GM21528 (cell line): ENCODE measurements at regions not wholly inside any gene's neighbourhood (a gene's known extent, or its start where the extent isn't known, plus 50 kb on each side); places are given as distances from the start of the nearest gene placed in this dataset.
"Not testable (repeated sequence)": the region's sequence is repeated elsewhere in the genome, so short reads cannot be mapped to it uniquely, and the experiment has no call there.

Source experiments
- ATAC-seq: cut with Tn5 transposase; IDR thresholded peaks from one replicate; pipeline ENCODE4 v1.9.1; 2021; ENCODE audit warnings: mild to moderate bottlenecking, moderate library complexity; ENCODE audit not compliant: unreplicated experiment, low FRiP score

DNA sequence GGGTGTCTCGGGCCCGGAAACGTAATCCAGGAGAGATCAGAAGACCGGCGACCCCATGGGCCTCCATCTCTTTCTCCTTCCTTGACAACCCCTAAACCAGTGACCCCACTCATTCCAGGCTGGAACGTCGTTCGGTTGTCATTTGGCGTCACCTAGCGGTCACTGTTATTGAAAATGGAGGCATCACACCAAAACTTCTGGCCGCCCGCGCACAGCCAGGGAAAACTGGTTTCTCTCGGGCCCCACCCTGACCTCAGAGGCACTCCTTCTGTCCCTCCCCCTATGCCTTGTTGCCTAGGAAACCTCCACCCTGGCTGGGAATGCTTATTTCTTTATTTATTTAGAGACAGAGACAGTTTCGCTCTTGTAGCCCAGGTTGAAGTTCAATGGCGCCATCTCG, 2327.3 kb upstream of the TPTE start:
- peak; percentile 81 for ATAC-seq

DNA sequence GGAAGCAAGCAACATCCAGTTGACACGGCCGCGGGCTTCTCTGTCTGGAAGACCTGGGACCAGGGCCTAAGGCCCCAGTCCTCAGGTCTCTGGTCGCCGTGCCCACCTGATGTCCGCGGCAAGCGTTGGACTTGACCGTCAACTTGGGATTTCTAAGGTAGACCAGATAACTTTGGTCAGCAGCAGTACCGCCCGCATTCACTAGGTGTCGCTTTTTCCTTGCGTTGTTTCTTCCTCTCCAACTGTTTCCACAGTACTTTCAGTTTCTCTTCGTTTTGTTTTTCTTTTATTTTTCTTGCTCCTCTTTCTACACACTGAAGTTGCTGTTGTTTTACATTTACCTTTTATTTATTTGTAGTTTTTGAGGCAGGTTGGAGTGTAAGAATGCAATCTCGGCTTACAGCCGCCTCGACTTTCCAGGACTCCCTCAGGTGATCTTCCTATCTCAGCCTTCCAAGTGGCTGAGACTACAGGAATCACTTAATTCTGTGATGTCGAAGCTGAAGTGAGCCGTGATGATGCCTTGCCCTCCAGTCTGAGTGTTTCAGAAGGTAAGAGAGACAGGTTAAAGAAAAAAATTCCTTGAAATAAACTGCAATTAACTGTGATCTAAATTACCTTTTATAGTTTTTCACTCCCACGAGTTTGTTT, 2323.9 kb upstream of the TPTE start:
- peak; percentile 58 for ATAC-seq

DNA sequence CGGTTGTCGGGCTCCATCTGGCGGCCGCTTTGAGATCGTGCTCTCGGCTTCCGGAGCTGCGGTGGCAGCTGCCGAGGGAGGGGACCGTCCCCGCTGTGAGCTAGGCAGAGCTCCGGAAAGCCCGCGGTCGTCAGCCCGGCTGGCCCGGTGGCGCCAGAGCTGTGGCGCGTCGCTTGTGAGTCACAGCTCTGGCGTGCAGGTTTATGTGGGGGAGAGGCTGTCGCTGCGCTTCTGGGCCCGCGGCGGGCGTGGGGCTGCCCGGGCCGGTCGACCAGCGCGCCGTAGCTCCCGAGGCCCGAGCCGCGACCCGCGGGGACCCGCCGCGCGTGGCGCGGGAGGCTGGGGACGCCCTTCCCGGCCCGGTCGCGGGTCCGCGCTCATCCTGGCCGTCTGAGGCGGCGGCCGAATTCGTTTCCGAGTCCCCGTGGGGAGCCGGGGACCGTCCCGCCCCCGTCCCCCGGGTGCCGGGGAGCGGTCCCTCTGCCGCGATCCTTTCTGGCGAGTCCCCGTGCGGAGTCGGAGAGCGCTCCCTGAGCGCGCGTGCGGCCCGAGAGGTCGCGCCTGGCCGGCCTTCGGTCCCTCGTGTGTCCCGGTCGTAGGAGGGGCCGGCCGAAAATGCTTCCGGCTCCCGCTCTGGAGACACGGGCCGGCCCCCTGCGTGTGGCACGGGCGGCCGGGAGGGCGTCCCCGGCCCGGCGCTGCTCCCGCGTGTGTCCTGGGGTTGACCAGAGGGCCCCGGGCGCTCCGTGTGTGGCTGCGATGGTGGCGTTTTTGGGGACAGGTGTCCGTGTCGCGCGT, 2316.1 kb upstream of the TPTE start:
- ATAC-seq, result not testable (repeated sequence)

DNA sequence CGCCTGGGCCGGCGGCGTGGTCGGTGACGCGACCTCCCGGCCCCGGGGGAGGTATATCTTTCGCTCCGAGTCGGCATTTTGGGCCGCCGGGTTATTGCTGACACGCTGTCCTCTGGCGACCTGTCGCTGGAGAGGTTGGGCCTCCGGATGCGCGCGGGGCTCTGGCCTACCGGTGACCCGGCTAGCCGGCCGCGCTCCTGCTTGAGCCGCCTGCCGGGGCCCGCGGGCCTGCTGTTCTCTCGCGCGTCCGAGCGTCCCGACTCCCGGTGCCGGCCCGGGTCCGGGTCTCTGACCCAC, 2315.5 kb upstream of the TPTE start:
- not testable (repeated sequence) for ATAC-seq

DNA sequence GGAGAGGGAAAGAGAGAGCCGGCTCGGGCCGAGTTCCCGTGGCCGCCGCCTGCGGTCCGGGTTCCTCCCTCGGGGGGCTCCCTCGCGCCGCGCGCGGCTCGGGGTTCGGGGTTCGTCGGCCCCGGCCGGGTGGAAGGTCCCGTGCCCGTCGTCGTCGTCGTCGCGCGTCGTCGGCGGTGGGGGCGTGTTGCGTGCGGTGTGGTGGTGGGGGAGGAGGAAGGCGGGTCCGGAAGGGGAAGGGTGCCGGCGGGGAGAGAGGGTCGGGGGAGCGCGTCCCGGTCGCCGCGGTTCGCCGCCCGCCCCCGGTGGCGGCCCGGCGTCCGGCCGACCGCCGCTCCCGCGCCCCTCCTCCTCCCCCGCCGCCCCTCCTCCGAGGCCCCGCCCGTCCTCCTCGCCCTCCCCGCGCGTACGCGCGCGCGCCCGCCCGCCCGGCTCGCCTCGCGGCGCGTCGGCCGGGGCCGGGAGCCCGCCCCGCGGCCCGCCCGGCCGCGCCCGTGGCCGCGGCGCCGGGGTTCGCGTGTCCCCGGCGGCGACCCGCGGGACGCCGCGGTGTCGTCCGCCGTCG, 2308.3 kb upstream of the TPTE start:
- ATAC-seq, result peak; percentile 56

DNA sequence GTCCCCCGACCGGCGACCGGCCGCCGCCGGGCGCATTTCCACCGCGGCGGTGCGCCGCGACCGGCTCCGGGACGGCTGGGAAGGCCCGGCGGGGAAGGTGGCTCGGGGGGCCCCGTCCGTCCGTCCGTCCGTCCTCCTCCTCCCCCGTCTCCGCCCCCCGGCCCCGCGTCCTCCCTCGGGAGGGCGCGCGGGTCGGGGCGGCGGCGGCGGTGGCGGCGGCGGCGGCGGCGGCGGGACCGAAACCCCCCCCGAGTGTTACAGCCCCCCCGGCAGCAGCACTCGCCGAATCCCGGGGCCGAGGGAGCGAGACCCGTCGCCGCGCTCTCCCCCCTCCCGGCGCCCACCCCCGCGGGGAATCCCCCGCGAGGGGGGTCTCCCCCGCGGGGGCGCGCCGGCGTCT, 2306.8 kb upstream of the TPTE start:
- ATAC-seq, result not testable (repeated sequence)

DNA sequence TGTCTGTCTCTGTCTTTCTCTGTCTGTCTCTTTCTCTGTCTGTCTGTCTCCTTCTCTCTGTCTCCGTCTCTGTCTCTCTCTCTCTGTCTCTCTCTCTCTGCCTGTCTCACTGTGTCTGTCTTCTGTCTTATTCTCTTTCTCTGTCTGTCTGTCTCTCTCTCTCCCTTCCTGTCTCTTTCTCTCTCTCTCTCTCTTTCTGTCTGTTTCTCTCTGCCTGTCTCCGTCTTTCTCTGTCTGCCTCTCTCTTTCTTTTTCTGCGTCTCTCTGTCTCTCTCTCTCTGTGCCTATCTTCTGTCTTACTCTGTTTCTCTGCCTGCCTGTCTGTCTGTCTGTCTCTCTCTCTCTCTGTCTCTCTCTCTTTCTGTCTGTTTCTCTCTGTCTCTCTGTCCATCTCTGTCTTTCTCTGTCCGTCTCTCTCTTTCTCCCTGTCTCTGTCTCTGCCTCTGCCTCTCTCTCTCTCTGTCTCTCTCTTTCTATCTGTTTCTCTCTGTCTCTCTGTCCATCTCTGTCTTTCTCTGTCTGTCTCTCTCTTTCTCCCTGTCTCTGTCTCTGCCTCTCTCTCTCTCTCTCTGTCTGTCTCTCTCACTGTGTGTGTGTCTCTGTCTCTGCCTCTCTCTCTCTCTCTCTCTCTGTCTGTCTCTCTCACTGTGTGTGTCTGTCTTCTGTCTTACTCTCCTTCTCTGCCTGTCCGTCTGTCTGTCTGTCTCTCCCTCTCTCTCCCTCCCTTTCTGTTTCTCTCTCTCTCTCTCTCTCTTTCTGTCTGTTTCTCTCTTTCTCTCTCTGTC, 2291.8 kb upstream of the TPTE start:
- ATAC-seq, result peak; percentile 32

DNA sequence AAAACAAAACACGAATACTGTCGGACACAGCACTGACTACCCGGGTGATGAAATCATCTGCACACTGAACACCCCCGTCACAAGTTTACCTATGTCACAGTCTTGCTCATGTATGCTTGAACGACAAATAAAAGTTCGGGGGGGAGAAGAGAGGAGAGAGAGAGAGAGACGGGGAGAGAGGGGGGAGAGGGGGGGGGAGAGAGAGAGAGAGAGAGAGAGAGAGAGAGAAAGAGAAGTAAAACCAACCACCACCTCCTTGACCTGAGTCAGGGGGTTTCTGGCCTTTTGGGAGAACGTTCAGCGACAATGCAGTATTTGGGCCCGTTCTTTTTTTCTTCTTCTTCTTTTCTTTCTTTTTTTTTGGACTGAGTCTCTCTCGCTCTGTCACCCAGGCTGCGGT, 2290.1 kb upstream of the TPTE start:
- ATAC-seq, result not testable (repeated sequence)

DNA sequence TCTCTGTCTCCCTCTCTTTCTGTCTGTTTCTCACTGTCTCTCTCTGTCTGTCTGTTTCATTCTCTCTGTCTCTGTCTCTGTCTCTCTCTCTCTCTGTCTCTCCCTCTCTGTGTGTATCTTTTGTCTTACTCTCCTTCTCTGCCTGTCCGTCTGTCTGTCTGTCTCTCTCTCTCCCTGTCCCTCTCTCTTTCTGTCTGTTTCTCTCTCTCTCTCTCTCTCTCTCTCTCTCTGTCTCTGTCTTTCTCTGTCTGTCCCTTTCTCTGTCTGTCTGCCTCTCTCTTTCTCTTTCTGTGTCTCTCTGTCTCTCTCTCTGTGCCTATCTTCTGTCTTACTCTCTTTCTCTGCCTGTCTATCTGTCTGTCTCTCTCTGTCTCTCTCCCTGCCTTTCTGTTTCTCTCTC, 2288.4 kb upstream of the TPTE start:
- ATAC-seq, result not testable (repeated sequence)

DNA sequence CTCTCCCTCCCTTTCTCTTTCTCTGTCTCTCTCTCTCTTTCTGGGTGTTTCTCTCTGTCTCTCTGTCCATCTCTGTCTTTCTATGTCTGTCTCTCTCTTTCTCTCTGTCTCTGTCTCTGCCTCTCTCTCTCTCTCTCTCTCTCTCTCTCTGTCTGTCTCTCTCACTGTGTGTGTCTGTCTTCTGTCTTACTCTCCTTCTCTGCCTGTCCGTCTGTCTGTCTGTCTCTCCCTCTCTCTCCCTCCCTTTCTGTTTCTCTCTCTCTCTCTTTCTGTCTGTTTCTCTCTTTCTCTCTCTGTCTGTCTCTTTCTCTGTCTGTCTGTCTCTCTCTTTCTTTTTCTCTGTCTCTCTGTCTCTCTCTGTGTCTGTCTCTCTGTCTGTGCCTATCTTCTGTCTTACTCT, 2287.3 kb upstream of the TPTE start:
- ATAC-seq, result not testable (repeated sequence)

DNA sequence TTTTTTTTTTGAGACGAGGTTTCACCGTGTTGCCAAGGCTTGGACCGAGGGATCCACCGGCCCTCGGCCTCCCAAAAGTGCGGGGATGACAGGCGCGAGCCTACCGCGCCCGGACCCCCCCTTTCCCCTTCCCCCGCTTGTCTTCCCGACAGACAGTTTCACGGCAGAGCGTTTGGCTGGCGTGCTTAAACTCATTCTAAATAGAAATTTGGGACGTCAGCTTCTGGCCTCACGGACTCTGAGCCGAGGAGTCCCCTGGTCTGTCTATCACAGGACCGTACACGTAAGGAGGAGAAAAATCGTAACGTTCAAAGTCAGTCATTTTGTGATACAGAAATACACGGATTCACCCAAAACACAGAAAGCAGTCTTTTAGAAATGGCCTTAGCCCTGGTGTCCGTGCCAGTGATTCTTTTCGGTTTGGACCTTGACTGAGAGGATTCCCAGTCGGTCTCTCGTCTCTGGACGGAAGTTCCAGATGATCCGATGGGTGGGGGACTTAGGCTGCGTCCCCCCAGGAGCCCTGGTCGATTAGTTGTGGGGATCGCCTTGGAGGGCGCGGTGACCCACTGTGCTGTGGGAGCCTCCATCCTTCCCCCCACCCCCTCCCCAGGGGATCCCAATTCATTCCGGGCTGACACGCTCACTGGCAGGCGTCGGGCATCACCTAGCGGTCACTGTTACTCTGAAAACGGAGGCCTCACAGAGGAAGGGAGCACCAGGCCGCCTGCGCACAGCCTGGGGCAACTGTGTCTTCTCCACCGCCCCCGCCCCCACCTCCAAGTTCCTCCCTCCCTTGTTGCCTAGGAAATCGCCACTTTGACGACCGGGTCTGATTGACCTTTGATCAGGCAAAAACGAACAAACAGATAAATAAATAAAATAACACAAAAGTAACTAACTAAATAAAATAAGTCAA, 2276.4 kb upstream of the TPTE start:
- peak; percentile 55 for ATAC-seq

DNA sequence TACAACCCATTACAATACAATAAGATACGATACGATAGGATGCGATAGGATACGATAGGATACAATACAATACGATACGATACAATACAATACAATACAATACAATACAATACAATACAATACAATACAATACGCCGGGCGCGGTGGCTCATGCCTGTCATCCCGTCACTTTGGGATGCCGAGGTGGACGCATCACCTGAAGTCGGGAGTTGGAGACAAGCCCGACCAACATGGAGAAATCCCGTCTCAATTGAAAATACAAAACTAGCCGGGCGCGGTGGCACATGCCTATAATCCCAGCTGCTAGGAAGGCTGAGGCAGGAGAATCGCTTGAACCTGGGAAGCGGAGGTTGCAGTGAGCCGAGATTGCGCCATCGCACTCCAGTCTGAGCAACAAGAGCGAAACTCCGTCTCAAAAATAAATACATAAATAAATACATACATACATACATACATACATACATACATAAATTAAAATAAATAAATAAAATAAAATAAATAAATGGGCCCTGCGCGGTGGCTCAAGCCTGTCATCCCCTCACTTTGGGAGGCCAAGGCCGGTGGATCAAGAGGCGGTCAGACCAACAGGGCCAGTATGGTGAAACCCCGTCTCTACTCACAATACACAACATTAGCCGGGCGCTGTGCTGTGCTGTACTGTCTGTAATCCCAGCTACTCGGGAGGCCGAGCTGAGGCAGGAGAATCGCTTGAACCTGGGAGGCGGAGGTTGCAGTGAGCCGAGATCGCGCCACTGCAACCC, 2275.6 kb upstream of the TPTE start:
- ATAC-seq, result peak; percentile 85

DNA sequence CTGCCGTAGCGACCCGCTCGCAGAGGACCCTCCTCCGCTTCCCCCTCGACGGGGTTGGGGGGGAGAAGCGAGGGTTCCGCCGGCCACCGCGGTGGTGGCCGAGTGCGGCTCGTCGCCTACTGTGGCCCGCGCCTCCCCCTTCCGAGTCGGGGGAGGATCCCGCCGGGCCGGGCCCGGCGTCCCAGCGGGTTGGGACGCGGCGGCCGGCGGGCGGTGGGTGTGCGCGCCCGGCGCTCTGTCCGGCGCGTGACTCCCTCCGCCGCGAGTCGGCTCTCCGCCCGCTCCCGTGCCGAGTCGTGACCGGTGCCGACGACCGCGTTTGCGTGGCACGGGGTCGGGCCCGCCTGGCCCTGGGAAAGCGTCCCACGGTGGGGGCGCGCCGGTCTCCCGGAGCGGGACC, 2269.7 kb upstream of the TPTE start:
- ATAC-seq, result not testable (repeated sequence)

DNA sequence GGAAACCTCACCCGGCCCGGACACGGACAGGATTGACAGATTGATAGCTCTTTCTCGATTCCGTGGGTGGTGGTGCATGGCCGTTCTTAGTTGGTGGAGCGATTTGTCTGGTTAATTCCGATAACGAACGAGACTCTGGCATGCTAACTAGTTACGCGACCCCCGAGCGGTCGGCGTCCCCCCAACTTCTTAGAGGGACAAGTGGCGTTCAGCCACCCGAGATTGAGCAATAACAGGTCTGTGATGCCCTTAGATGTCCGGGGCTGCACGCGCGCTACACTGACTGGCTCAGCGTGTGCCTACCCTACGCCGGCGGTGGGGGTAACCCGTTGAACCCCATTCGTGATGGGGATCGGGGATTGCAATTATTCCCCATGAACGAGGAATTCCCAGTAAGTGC, 2266.3 kb upstream of the TPTE start:
- ATAC-seq, result not testable (repeated sequence)

DNA sequence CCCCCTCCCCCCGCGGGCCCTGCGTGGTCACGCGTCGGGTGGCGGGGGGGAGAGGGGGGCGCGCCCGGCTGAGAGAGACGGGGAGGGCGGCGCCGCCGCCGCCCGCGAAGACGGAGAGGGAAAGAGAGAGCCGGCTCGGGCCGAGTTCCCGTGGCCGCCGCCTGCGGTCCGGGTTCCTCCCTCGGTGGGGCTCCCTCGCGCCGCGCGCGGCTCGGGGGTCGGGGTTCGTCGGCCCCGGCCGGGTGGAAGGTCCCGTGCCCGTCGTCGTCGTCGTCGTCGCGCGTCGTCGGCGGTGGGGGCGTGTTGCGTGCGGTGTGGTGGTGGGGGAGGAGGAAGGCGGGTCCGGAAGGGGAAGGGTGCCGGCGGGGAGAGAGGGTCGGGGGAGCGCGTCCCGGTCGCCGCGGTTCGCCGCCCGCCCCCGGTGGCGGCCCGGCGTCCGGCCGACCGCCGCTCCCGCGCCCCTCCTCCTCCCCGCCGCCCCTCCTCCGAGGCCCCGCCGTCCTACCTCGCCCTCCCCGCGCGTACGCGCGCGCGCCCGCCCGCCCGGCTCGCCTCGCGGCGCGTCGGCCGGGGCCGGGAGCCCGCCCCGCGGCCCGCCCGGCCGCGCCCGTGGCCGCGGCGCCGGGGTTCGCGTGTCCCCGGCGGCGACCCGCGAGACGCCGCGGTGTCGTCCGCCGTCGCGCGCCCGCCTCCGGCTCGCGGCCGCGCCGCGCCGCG, 2264.1 kb upstream of the TPTE start:
- not testable (repeated sequence) for ATAC-seq

DNA sequence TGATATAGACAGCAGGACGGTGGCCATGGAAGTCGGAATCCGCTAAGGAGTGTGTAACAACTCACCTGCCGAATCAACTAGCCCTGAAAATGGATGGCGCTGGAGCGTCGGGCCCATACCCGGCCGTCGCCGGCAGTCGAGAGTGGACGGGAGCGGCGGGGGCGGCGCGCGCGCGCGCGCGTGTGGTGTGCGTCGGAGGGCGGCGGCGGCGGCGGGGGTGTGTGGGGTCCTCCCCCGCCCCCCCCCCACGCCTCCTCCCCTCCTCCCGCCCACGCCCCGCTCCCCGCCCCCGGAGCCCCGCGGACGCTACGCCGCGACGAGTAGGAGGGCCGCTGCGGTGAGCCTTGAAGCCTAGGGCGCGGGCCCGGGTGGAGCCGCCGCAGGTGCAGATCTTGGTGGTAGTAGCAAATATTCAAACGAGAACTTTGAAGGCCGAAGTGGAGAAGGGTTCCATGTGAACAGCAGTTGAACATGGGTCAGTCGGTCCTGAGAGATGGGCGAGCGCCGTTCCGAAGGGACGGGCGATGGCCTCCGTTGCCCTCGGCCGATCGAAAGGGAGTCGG, 2261.2 kb upstream of the TPTE start:
- peak; percentile 74 for ATAC-seq
